ENCODE measurements at regions not wholly inside any gene's neighbourhood (a gene's known extent, or its start where the extent isn't known, plus 50 kb on each side); places are given as distances from the start of the nearest gene placed in this dataset.

GRCh38 chr2:122663620-122664019 lies 908.2 kb downstream of the TSN start:
- TF ChIP-seq, protein P1, sequence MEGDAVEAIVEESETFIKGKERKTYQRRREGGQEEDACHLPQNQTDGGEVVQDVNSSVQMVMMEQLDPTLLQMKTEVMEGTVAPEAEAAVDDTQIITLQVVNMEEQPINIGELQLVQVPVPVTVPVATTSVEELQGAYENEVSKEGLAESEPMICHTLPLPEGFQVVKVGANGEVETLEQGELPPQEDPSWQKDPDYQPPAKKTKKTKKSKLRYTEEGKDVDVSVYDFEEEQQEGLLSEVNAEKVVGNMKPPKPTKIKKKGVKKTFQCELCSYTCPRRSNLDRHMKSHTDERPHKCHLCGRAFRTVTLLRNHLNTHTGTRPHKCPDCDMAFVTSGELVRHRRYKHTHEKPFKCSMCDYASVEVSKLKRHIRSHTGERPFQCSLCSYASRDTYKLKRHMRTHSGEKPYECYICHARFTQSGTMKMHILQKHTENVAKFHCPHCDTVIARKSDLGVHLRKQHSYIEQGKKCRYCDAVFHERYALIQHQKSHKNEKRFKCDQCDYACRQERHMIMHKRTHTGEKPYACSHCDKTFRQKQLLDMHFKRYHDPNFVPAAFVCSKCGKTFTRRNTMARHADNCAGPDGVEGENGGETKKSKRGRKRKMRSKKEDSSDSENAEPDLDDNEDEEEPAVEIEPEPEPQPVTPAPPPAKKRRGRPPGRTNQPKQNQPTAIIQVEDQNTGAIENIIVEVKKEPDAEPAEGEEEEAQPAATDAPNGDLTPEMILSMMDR (IDR thresholded peaks at IDR 0.05; ENCODE audit: insufficient read depth, low read length), result no peak
- TF ChIP-seq POLR2AphosphoS5 (IDR thresholded peaks at IDR 0.05; ENCODE audit: low read depth), result no peak

All from HL-60 (cell line).